KOPT-K1 (cell line): ENCODE measurements at regions not wholly inside any gene's neighbourhood (a gene's known extent, or its start where the extent isn't known, plus 50 kb on each side); places are given as distances from the start of the nearest gene placed in this dataset.
"Not testable (repeated sequence)": the region's sequence is repeated elsewhere in the genome, so short reads cannot be mapped to it uniquely, and the experiment has no call there.

Experiments used
- H3K27ac ChIP-seq: fragments of 200-600 bp; sonication (generic); 2 replicates; pipeline ENCODE4 v1.5.1; 2016; ENCODE audit warnings: antibody characterized with exemption, mild to moderate bottlenecking, low read depth, low read length; ENCODE audit not compliant: poor library complexity, severe bottlenecking
- H3K36me3 ChIP-seq: fragments of 200-600 bp; sonication (generic); 2 replicates; pipeline ENCODE4 v1.5.1; 2017; ENCODE audit warnings: antibody characterized with exemption, mild to moderate bottlenecking, low read length, moderate library complexity; ENCODE audit not compliant: insufficient read depth
- H3K9me3 ChIP-seq: fragments of 200-600 bp; sonication (generic); 2 replicates; pipeline ENCODE4 v1.5.1; 2017; ENCODE audit warnings: antibody characterized with exemption, low read length, mild to moderate bottlenecking; ENCODE audit not compliant: insufficient read depth, poor library complexity, severe bottlenecking

DNA sequence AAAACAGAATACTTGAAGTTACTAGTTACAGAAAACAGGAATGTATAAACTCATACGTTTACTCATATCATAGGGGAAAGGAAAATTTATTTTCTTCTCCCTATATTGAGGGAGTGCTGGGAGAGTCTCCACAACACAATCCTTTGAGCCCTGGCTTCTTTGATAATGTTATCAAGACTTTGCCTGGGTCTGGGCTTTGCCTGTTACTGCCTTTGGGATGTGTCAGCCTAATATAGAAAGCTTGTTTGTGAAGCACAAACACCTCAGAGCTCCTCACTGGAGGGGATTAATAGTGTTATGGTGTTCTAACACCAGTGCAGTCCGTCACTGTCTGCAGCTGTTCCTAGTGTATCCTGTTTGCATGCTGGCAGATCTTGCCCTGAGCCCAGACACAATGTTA, 107.8 kb downstream of the VCY start:
- Histone ChIP-seq H3K9me3 (no peaks in the 10 kb centered on the region), H3K27ac (no peak overlapping the region), H3K36me3 (no peaks in the 10 kb centered on the region)

DNA sequence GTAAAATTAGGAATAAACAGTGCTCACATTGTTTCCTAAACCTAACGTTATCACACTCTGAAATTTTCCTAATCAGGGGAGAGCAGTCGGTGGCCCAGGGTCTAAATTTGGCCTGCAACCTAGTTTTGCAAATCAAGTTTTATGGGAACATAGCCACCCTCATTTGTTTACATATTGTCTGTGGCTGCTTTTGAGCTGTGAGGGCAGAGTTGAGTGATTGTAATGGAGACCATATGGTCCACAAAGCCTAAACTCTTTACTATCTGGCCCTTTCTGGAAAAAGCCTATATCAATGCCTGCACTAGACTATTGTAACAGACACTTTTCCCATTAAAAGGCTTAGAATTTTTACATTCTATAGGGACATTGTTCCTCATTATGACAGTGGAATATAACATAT, 105.2 kb downstream of the VCY start:
- no peaks in the 10 kb centered on the region for H3K36me3 ChIP-seq

GRCh38 chrY:13882829-13883228, 103.4 kb downstream of the VCY start:
- H3K9me3 ChIP-seq: no peaks in the 10 kb centered on the region
- H3K36me3 ChIP-seq: no peaks in the 10 kb centered on the region
- no peak overlapping the region for H3K27ac ChIP-seq

More for the DNA sequence above, 105.2 kb downstream of the VCY start:
- Histone ChIP-seq H3K27ac (no peak overlapping the region), H3K9me3 (no peaks in the 10 kb centered on the region)

- not testable (repeated sequence) for H3K36me3 ChIP-seq, H3K9me3 ChIP-seq, H3K27ac ChIP-seq
Observed at GRCh38 chrY:13894028-13894427, 92.2 kb downstream of the VCY start.

DNA sequence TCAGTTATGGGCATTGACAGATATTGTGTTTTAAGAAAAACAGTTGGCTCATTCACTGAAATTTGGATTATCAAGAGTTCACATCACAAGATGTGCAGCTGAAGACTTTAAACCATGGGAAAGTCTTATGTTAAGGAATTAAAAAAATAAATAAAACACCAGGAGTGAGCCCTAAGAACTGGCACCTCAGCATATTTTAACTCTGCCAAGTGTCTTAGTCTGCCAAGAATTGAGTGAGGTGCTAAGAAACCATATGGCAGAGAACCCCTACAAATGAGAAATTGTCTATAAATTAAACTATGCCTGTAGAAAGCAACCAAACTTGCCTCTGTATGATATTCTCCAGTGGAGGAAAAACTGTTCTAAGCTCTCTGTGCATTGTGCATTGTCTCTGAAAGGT, 78.5 kb downstream of the VCY start:
- Histone ChIP-seq H3K9me3 (no peaks in the 10 kb centered on the region), H3K36me3 (no peaks in the 10 kb centered on the region), H3K27ac (no peak overlapping the region)

DNA sequence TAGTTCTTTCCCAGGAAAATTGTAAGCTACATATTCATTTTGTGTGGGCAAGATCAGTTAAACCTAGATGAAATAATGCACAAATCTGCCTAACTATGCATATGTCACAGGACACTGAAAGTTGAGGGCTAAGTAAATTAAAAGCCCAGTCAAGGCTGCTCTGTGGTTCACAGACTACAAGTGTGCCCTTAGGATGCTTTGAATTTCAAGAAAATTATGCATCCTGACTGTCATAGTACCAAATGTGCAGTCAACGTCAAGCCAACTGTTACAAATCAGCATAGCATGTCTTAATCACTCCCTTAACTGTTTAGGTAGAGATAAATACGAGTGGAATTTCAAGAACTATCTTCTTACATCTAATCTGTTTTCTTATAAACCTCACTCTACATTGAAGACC, 55.8 kb downstream of the VCY start:
- H3K27ac ChIP-seq, H3K9me3 ChIP-seq, H3K36me3 ChIP-seq: not testable (repeated sequence)
